Karpas-422 (cell line): ENCODE measurements at regions not wholly inside any gene's neighbourhood (a gene's known extent, or its start where the extent isn't known, plus 50 kb on each side); places are given as distances from the start of the nearest gene placed in this dataset.

Experiments used
- DNase-seq: peaks from one replicate; pipeline ENCODE4 v3.0.0-alpha.2; 2015
- H2AFZ ChIP-seq: fragments of 200-600 bp; sonication (generic); 2 replicates; pipeline ENCODE4 v1.6.1; 2014; ENCODE audit warnings: antibody characterized with exemption, low read length, mixed read lengths
- H3K27ac ChIP-seq: fragments of 200-600 bp; sonication (generic); 2 replicates; pipeline ENCODE4 v1.5.1; 2014; ENCODE audit warnings: mild to moderate bottlenecking, low read length, moderate library complexity
- H3K27me3 ChIP-seq: fragments of 200-600 bp; sonication (generic); 2 replicates; pipeline ENCODE4 v1.6.1; 2014; ENCODE audit warnings: low read length, mixed read lengths
- H3K36me3 ChIP-seq: fragments of 200-600 bp; sonication (generic); 2 replicates; pipeline ENCODE4 v1.6.1; 2014; ENCODE audit warnings: low read length, mixed read lengths; ENCODE audit not compliant: insufficient read depth
- H3K4me1 ChIP-seq: fragments of 200-600 bp; sonication (generic); 2 replicates; pipeline ENCODE4 v1.6.1; 2014; ENCODE audit warnings: mild to moderate bottlenecking, low read length, mixed read lengths
- H3K4me2 ChIP-seq: fragments of 200-600 bp; sonication (generic); 2 replicates; pipeline ENCODE4 v1.6.1; 2014; ENCODE audit warnings: low read length, low read depth, mild to moderate bottlenecking; ENCODE audit not compliant: poor library complexity, severe bottlenecking
- H3K4me3 ChIP-seq: fragments of 200-600 bp; sonication (generic); 2 replicates; pipeline ENCODE4 v1.5.1; 2014; ENCODE audit warnings: mild to moderate bottlenecking, antibody characterized with exemption, low read length, mixed read lengths
- H3K79me2 ChIP-seq: fragments of 200-600 bp; sonication (generic); 2 replicates; pipeline ENCODE4 v1.6.1; 2014; ENCODE audit warnings: mild to moderate bottlenecking, low read length, mixed read lengths
- H3K9ac ChIP-seq: fragments of 200-600 bp; sonication (generic); 2 replicates; pipeline ENCODE4 v1.6.0; 2014; ENCODE audit warnings: low read length
- H3K9me2 ChIP-seq: fragments of 200-600 bp; sonication (generic), shearing (Covaris generic); replicated peaks from 2 replicates; pipeline ENCODE4 v1.6.0; 2014; ENCODE audit warnings: mild to moderate bottlenecking, low read length, moderate library complexity; ENCODE audit not compliant: insufficient read depth
- H3K9me3 ChIP-seq: fragments of 300-700, 200-600 bp; sonication (generic); 2 replicates; pipeline ENCODE4 v1.6.1; 2014; ENCODE audit warnings: low read length, mixed read lengths
- H4K20me1 ChIP-seq: fragments of 200-600 bp; sonication (generic); 2 replicates; pipeline ENCODE4 v1.6.1; 2014; ENCODE audit warnings: mild to moderate bottlenecking, antibody characterized with exemption, low read length, low read depth; ENCODE audit not compliant: insufficient read depth

- no peak overlapping the region for H3K27ac ChIP-seq
- DNase-seq = no peak
Measured at GRCh38 chr6:170464524-170464979, 88.6 kb downstream of the PSMB1 start.

DNA sequence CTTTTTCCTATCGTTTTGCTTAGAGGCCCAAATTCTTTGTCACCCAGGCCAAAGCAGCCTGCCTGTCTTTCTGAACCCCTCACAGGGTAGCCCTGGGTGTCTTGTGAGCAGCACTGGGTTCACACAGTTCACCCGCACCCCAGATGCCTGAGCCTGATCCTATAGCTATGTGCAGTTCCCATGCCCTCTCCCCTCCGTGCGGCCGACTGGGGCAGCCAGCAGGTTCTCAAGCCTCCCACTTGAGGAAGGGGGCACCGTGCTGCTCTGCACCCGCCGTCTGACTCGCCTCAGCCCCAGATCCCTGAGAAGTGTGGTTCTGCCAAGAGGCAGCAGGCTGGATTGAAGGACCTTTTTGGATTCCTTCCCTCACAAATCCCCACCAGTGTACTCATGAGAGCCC lies 89.0 kb downstream of the PSMB1 start:
- Histone ChIP-seq H3K9ac (no peak overlapping the region), H3K79me2 (no peaks in the 10 kb centered on the region), H3K9me2 (no peaks in the 10 kb centered on the region), H3K9me3 (peaks cover 10% of the 10 kb centered on the region), H3K4me2 (no peak overlapping the region), H3K4me3 (no peak overlapping the region), H4K20me1 (no peaks in the 10 kb centered on the region), H3K36me3 (no peaks in the 10 kb centered on the region), H2AFZ (no peak overlapping the region), H3K4me1 (peaks cover 6% of the 10 kb centered on the region; the same call in 1 of the 2 replicates), H3K27ac (no peak overlapping the region), H3K27me3 (no peaks in the 10 kb centered on the region)
- DNase-seq = no peak

More at GRCh38 chr6:170464524-170464979, 88.6 kb downstream of the PSMB1 start:
- H4K20me1 ChIP-seq = no peaks in the 10 kb centered on the region
- no peak overlapping the region for H3K9ac ChIP-seq
- H3K9me2 ChIP-seq = no peaks in the 10 kb centered on the region
- H3K36me3 ChIP-seq = no peaks in the 10 kb centered on the region
- H3K79me2 ChIP-seq = no peaks in the 10 kb centered on the region
- H2AFZ ChIP-seq = no peak overlapping the region
- no peak overlapping the region for H3K4me3 ChIP-seq
- H3K9me3 ChIP-seq = peaks cover 10% of the 10 kb centered on the region
- no peaks in the 10 kb centered on the region for H3K27me3 ChIP-seq
- H3K4me2 ChIP-seq = no peak overlapping the region
- peaks cover 5% of the 10 kb centered on the region; the same call in 1 of the 2 replicates for H3K4me1 ChIP-seq

- Histone ChIP-seq H3K4me1 (peaks cover 6% of the 10 kb centered on the region; the same call in 1 of the 2 replicates), H3K27ac (no peak overlapping the region)
Measured at GRCh38 chr6:170463101-170463721, 89.9 kb downstream of the PSMB1 start.

DNA sequence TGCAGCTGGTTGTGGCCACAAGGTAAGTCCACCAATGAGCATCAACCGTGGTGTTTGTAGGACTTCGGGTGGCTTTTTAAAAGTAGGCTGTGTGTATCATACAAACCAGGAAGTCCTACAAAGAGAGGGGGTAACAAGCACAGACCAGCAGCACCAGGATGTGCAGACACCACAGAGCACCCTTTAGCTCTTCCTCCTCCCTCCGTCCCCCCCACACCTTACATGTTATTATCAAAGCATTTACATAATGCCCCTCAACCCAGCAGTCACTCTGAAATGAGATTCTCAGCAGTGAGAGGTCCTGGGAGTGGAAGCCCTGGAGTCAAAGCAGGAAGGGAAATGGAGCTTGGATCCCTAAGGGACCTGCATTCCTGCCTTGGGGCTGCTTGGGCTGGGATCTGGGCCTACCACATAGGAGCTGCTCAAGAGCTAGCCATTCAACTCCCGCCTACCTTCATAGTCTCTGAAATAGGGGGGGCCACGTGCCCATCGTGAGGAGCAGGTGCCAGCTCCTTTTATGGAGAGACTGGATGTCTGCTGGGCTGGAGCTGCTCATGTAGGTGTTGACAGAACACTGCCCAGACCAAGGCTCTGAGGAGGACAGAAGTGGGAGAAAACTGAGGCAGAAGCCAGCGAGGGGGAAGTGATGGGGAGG lies 90.6 kb downstream of the PSMB1 start:
- H3K27ac ChIP-seq = no peak overlapping the region
- no peak overlapping the region for H2AFZ ChIP-seq
- H3K9ac ChIP-seq = no peak overlapping the region
- H3K36me3 ChIP-seq = no peaks in the 10 kb centered on the region
- no peak overlapping the region for H3K4me3 ChIP-seq
- DNase-seq = no peak
- no peaks in the 10 kb centered on the region for H3K9me2 ChIP-seq
- H3K4me1 ChIP-seq = peaks cover 6% of the 10 kb centered on the region; the same call in 1 of the 2 replicates
- no peak overlapping the region for H3K4me2 ChIP-seq
- no peaks in the 10 kb centered on the region; the same call in 1 of the 2 replicates for H3K9me3 ChIP-seq
- H3K79me2 ChIP-seq = no peaks in the 10 kb centered on the region
- no peaks in the 10 kb centered on the region for H3K27me3 ChIP-seq
- no peaks in the 10 kb centered on the region for H4K20me1 ChIP-seq

More at GRCh38 chr6:170463101-170463721, 89.9 kb downstream of the PSMB1 start:
- no peaks in the 10 kb centered on the region for H3K9me2 ChIP-seq
- H3K9me3 ChIP-seq = peaks cover 7% of the 10 kb centered on the region
- no peaks in the 10 kb centered on the region for H4K20me1 ChIP-seq
- no peaks in the 10 kb centered on the region for H3K79me2 ChIP-seq
- no peak overlapping the region for H3K4me3 ChIP-seq
- no peak overlapping the region for H3K9ac ChIP-seq
- H3K27me3 ChIP-seq = no peaks in the 10 kb centered on the region
- no peak overlapping the region for H3K4me2 ChIP-seq
- no peaks in the 10 kb centered on the region for H3K36me3 ChIP-seq
- no peak for DNase-seq
- no peak overlapping the region for H2AFZ ChIP-seq

- H3K79me2 ChIP-seq = no peaks in the 10 kb centered on the region
- H3K9ac ChIP-seq = no peak overlapping the region
- H3K4me3 ChIP-seq = no peak overlapping the region
- no peaks in the 10 kb centered on the region for H4K20me1 ChIP-seq
- H3K36me3 ChIP-seq = no peaks in the 10 kb centered on the region
- no peaks in the 10 kb centered on the region for H3K27me3 ChIP-seq
- H2AFZ ChIP-seq = no peak overlapping the region
- H3K4me2 ChIP-seq = no peak overlapping the region
- peaks cover 6% of the 10 kb centered on the region; the same call in 1 of the 2 replicates for H3K4me1 ChIP-seq
- H3K27ac ChIP-seq = no peak overlapping the region
- H3K9me2 ChIP-seq = no peaks in the 10 kb centered on the region
- no peak for DNase-seq
- no peaks in the 10 kb centered on the region; the same call in 1 of the 2 replicates for H3K9me3 ChIP-seq
Measured at GRCh38 chr6:170461556-170462365, 91.3 kb downstream of the PSMB1 start.

- H3K9me2 ChIP-seq = no peaks in the 10 kb centered on the region
- no peaks in the 10 kb centered on the region for H3K27me3 ChIP-seq
- H3K9ac ChIP-seq = no peak overlapping the region
- no peaks in the 10 kb centered on the region for H4K20me1 ChIP-seq
- no peak overlapping the region for H3K4me2 ChIP-seq
- no peaks in the 10 kb centered on the region; the same call in 1 of the 2 replicates for H3K9me3 ChIP-seq
- no peaks in the 10 kb centered on the region for H3K36me3 ChIP-seq
- no peaks in the 10 kb centered on the region for H3K79me2 ChIP-seq
- H3K27ac ChIP-seq = no peak overlapping the region
- no peak overlapping the region for H2AFZ ChIP-seq
- peaks cover 6% of the 10 kb centered on the region; the same call in 1 of the 2 replicates for H3K4me1 ChIP-seq
- DNase-seq = no peak
- no peak overlapping the region for H3K4me3 ChIP-seq
Measured at GRCh38 chr6:170461111-170461510, 92.0 kb downstream of the PSMB1 start.

DNA sequence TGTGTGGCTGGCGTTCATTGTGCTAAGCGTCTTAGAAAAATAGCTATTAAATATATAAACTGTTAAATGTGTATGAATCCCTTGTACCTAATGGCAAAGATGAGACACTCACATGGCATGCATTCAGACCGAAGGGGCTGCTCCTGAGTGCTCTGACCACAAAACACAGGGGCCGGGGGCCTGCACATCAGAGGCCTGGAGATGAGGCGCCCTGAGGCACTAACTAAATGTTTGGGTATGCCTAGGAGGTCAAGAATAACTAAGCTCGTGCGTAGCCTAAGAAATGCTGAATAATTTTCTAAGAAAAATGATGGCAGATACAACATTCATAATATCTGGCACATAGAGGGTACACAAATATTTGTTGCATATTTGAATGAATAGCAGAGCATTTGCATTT lies 92.5 kb downstream of the PSMB1 start:
- Histone ChIP-seq H3K27ac (no peak overlapping the region), H3K27me3 (no peaks in the 10 kb centered on the region), H2AFZ (no peak overlapping the region), H3K79me2 (no peaks in the 10 kb centered on the region), H3K9me2 (no peaks in the 10 kb centered on the region), H3K4me2 (no peak overlapping the region), H3K4me3 (no peak overlapping the region), H4K20me1 (no peaks in the 10 kb centered on the region), H3K36me3 (no peaks in the 10 kb centered on the region), H3K9me3 (no peaks in the 10 kb centered on the region), H3K9ac (no peak overlapping the region), H3K4me1 (peaks cover 6% of the 10 kb centered on the region; the same call in 1 of the 2 replicates)
- no peak for DNase-seq

- Histone ChIP-seq H3K79me2 (no peaks in the 10 kb centered on the region), H4K20me1 (no peaks in the 10 kb centered on the region), H3K9me2 (no peaks in the 10 kb centered on the region), H3K9me3 (no peaks in the 10 kb centered on the region), H3K27ac (no peak overlapping the region), H3K4me3 (peak overlapping the region; percentile 43; the same call in 1 of the 2 replicates), H2AFZ (peak overlapping the region; percentile 48; the same call in 1 of the 2 replicates), H3K4me2 (peak overlapping the region; percentile 62), H3K27me3 (no peaks in the 10 kb centered on the region), H3K36me3 (no peaks in the 10 kb centered on the region), H3K9ac (peak overlapping the region; percentile 45), H3K4me1 (peaks cover 6% of the 10 kb centered on the region; the same call in 1 of the 2 replicates)
- peak; percentile 57 for DNase-seq
Measured at GRCh38 chr6:170459451-170459850, 93.7 kb downstream of the PSMB1 start.
